PFSK-1 (cell line): ENCODE measurements at regions not wholly inside any gene's neighbourhood (a gene's known extent, or its start where the extent isn't known, plus 50 kb on each side); places are given as distances from the start of the nearest gene placed in this dataset.

Source experiments
- FOXP2 ChIP-seq: optimal IDR thresholded peaks from 2 replicates; pipeline ENCODE3; 2011; ENCODE audit warnings: borderline replicate concordance, control low read depth, inconsistent platforms; ENCODE audit not compliant: insufficient read depth; ENCODE audit errors: extremely low read length, extremely low read depth
- POLR2AphosphoS5 ChIP-seq: IDR thresholded peaks from 2 replicates; pipeline ENCODE4 v1.6.1; 2012; ENCODE audit warnings: low read depth, mild to moderate bottlenecking, control low read depth, low read length, moderate library complexity
- SIN3A ChIP-seq: IDR thresholded peaks from 2 replicates; pipeline ENCODE4 v1.6.1; 2012; ENCODE audit warnings: mild to moderate bottlenecking, low read length, moderate library complexity, borderline replicate concordance; ENCODE audit not compliant: insufficient read depth
- TAF1 ChIP-seq: IDR thresholded peaks from 2 replicates; pipeline ENCODE4 v1.6.1; 2012; ENCODE audit warnings: low read length, control low read depth, borderline replicate concordance; ENCODE audit not compliant: insufficient read depth
- TF ChIP-seq, protein P1 (sequence below), 2 experiments: IDR thresholded peaks; 2 replicates each; pipeline versions ENCODE4 v1.6.1 to v1.8.0; 2011 to 2012; ENCODE audit warnings: low read depth in 2 of 2, low read length in 2 of 2, control low read depth in 1 of 2, inconsistent platforms in 1 of 2, mild to moderate bottlenecking in 1 of 2, moderate library complexity in 1 of 2; ENCODE audit not compliant: insufficient read depth in 1 of 2

DNA sequence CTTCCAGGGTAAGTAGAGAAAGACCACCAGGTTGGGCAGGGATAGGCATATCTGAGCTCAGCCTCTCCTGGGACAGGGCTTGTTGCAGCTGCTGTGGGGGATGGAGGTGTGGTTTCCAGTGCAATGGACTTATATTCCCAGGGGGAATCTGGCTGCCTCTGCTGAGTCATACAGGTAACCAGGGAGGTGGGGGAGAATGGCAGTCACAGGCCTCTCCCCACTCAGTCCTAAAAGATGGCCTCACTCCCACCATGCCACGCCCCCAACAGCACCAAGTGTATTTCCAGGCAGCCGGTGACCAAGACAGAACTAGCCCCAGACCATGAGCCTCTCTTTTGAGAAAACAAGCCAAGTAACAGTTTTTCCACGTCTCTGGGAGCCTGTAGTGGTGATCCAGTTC is 1240.7 kb downstream of the BRINP3 start:
- TF ChIP-seq SIN3A (no peak), TAF1 (no peak), FOXP2 (no peak), POLR2AphosphoS5 (no peak)
- TF ChIP-seq, protein P1, sequence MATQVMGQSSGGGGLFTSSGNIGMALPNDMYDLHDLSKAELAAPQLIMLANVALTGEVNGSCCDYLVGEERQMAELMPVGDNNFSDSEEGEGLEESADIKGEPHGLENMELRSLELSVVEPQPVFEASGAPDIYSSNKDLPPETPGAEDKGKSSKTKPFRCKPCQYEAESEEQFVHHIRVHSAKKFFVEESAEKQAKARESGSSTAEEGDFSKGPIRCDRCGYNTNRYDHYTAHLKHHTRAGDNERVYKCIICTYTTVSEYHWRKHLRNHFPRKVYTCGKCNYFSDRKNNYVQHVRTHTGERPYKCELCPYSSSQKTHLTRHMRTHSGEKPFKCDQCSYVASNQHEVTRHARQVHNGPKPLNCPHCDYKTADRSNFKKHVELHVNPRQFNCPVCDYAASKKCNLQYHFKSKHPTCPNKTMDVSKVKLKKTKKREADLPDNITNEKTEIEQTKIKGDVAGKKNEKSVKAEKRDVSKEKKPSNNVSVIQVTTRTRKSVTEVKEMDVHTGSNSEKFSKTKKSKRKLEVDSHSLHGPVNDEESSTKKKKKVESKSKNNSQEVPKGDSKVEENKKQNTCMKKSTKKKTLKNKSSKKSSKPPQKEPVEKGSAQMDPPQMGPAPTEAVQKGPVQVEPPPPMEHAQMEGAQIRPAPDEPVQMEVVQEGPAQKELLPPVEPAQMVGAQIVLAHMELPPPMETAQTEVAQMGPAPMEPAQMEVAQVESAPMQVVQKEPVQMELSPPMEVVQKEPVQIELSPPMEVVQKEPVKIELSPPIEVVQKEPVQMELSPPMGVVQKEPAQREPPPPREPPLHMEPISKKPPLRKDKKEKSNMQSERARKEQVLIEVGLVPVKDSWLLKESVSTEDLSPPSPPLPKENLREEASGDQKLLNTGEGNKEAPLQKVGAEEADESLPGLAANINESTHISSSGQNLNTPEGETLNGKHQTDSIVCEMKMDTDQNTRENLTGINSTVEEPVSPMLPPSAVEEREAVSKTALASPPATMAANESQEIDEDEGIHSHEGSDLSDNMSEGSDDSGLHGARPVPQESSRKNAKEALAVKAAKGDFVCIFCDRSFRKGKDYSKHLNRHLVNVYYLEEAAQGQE (IDR thresholded peaks at IDR 0.05; ENCODE audit: insufficient read depth in 1 of 2, low read depth in 2 of 2, low read length in 2 of 2), result no peak

DNA sequence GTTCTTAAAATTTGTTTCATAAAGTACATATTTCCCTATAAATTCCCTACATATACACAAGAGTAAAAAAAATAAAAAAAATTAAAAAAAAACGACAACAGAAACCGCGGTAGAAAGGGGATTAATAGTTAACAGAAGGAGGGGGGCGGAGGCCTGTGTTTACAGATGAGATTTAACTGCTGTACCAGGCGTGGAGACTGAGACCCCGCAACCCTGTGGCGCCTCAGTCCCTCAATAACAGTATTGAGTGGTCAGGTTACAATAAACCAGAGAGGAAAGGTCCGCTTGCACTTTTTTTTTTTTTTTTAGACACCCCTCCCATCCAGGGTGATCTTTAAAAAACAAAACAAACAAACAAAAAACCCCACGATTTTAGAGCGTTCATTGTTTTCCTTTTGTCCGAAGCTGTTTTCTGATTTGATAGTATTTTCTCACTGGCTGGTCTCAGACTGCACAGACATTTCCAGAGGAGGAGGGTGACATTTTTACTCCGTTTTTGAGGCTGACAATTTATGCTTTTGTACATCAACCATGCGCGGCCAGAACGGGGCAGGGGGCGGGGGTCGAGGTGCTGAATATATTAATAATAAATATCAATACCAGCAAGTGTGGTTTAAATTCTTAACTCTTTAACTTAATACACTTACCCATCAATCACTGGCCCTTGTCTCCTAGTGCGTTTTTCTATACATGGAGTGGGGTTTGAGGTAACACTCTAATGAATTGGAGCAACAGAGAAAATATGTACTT is 1223.9 kb downstream of the BRINP3 start:
- TF ChIP-seq TAF1 (no peak), SIN3A (no peak), FOXP2 (no peak), POLR2AphosphoS5 (no peak)
- TF ChIP-seq, protein P1 (IDR thresholded peaks at IDR 0.05; ENCODE audit: insufficient read depth in 1 of 2, low read depth in 2 of 2, low read length in 2 of 2), result no peak

GRCh38 chr1:189269011-189269410 is 1208.7 kb downstream of the BRINP3 start:
- TF ChIP-seq, protein P1 (IDR thresholded peaks at IDR 0.05; ENCODE audit: insufficient read depth in 1 of 2, low read depth in 2 of 2, low read length in 2 of 2), result no peak
- TF ChIP-seq TAF1, result no peak
- no peak for TF ChIP-seq FOXP2
- no peak for TF ChIP-seq POLR2AphosphoS5
- no peak for TF ChIP-seq SIN3A

GRCh38 chr1:189274267-189274666 is 1203.4 kb downstream of the BRINP3 start:
- TF ChIP-seq TAF1 (no peak), SIN3A (no peak), POLR2AphosphoS5 (no peak), FOXP2 (no peak)

GRCh38 chr1:189275796-189276195 is 1201.9 kb downstream of the BRINP3 start:
- TF ChIP-seq, protein P1 (IDR thresholded peaks at IDR 0.05; ENCODE audit: insufficient read depth in 1 of 2, low read depth in 2 of 2, low read length in 2 of 2), result no peak
- TF ChIP-seq POLR2AphosphoS5, result no peak
